SK-N-SH (cell line): ENCODE measurements at regions not wholly inside any gene's neighbourhood (a gene's known extent, or its start where the extent isn't known, plus 50 kb on each side); places are given as distances from the start of the nearest gene placed in this dataset.

Experiments
- CTCF ChIP-seq: fragments of 200-600 bp; sonication (generic); IDR thresholded peaks from 2 replicates; pipeline ENCODE4 v1.6.1; 2017; ENCODE audit warnings: antibody characterized with exemption, mild to moderate bottlenecking, moderate library complexity
- EZH2phosphoT487 ChIP-seq: fragments of 200-600 bp; sonication (generic); IDR thresholded peaks from 2 replicates; pipeline ENCODE4 v1.6.1; 2017; ENCODE audit warnings: low read depth, mixed run types, mild to moderate bottlenecking, antibody characterized with exemption, moderate library complexity, borderline replicate concordance
- MAX ChIP-seq: IDR thresholded peaks from 2 replicates; pipeline ENCODE4 v1.4.0; 2012; ENCODE audit warnings: low read depth
- MXI1 ChIP-seq: IDR thresholded peaks from 2 replicates; pipeline ENCODE4 v1.6.1; 2012; ENCODE audit warnings: mild to moderate bottlenecking, low read depth, low read length, improper control_type of control experiment
- PBX3 ChIP-seq: IDR thresholded peaks from 2 replicates; pipeline ENCODE4; 2012
- POLR2AphosphoS5 ChIP-seq: IDR thresholded peaks from 2 replicates; pipeline ENCODE4 v1.6.1; 2012; ENCODE audit warnings: low read depth, low read length
- RAD21 ChIP-seq: IDR thresholded peaks from 2 replicates; pipeline ENCODE4 v1.6.1; 2012; ENCODE audit warnings: mild to moderate bottlenecking, low read length
- RFX5 ChIP-seq: IDR thresholded peaks from 2 replicates; pipeline ENCODE4 v1.6.1; 2012; ENCODE audit warnings: mild to moderate bottlenecking, improper control_type of control experiment, low read length
- USF1 ChIP-seq: IDR thresholded peaks from 2 replicates; pipeline ENCODE4 v1.4.0; 2012; ENCODE audit warnings: low read depth, borderline replicate concordance

- TF ChIP-seq CTCF (no peak), MXI1 (no peak), RFX5 (no peak), RAD21 (no peak), PBX3 (no peak), POLR2AphosphoS5 (no peak), EZH2phosphoT487 (no peak), MAX (no peak), USF1 (no peak)
These were observed 715.7 kb upstream of the HTR2C start for GRCh38 chrX:113868177-113868576.
